CD4-positive, alpha-beta T cell (primary cell): ENCODE measurements at regions not wholly inside any gene's neighbourhood (a gene's known extent, or its start where the extent isn't known, plus 50 kb on each side); places are given as distances from the start of the nearest gene placed in this dataset.
"Not testable (repeated sequence)": the region's sequence is repeated elsewhere in the genome, so short reads cannot be mapped to it uniquely, and the experiment has no call there.

Source experiments
- ATAC-seq: fragments of 200-7000 bp; cut with Tn5 transposase; one replicate; pipeline ENCODE4 v1.10.0; 2022; ENCODE audit warnings: mild to moderate bottlenecking; ENCODE audit not compliant: poor library complexity
- CTCF ChIA-PET: fragments of 350-600 bp; sonication (Branson Sonifier 250); formaldehyde crosslinking; loops from one replicate; lab custom pipeline; 2021; ENCODE audit warnings: antibody characterized with exemption, inconsistent platforms; lab: Charles Lee
- POLR2A ChIA-PET: fragments of 350-600 bp; sonication (Branson Sonifier 250); formaldehyde crosslinking; loops from one replicate; lab custom pipeline; 2021; ENCODE audit warnings: antibody characterized with exemption, inconsistent platforms; lab: Charles Lee
- DNase-seq, 14 experiments: peaks; one replicate each; pipeline ENCODE4 v3.0.0-alpha.2; 2013 to 2020; ENCODE audit warnings: mixed read lengths in 2 of 14
- H3K27ac ChIP-seq, 2 donors: one replicate each; pipeline versions ENCODE4 v1.5.1 to v1.7.0; 2013; ENCODE audit warnings: low read length in 2 of 2, low read depth in 1 of 2, mild to moderate bottlenecking in 1 of 2
- H3K27me3 ChIP-seq, 2 experiments: 1 replicate in 1 of 2; 2 replicates in 1 of 2; pipeline versions ENCODE4 v1.6.1 to v1.7.0; 2013; ENCODE audit warnings: low read length in 2 of 2, control low read depth in 1 of 2, mild to moderate bottlenecking in 1 of 2, moderate library complexity in 1 of 2; ENCODE audit not compliant: insufficient read depth in 2 of 2, control insufficient read depth in 1 of 2
- H3K36me3 ChIP-seq: one replicate; pipeline ENCODE4 v1.6.1; 2013; ENCODE audit warnings: low read length, control low read depth; ENCODE audit not compliant: insufficient read depth
- H3K4me1 ChIP-seq: one replicate; pipeline ENCODE4 v1.6.1; 2013; ENCODE audit warnings: low read length, control low read depth; ENCODE audit not compliant: insufficient read depth
- H3K4me3 ChIP-seq: one replicate; pipeline ENCODE4 v1.5.1; 2013; ENCODE audit warnings: mild to moderate bottlenecking, low read length, moderate library complexity
- H3K9me3 ChIP-seq, 2 experiments: 1 replicate in 1 of 2; 2 replicates in 1 of 2; pipeline versions ENCODE4 v1.6.1 to v1.7.0; 2013; ENCODE audit warnings: low read length in 2 of 2, mild to moderate bottlenecking in 2 of 2, control low read depth in 1 of 2, moderate library complexity in 1 of 2; ENCODE audit not compliant: control insufficient read depth in 1 of 2, insufficient read depth in 1 of 2
- H3K27ac Mint-ChIP-seq: one replicate; pipeline ENCODE4 v1.8.0; 2020; ENCODE audit warnings: mixed read lengths
- H3K27me3 Mint-ChIP-seq: one replicate; pipeline ENCODE4 v1.8.0; 2021; ENCODE audit warnings: mixed read lengths
- H3K36me3 Mint-ChIP-seq: one replicate; pipeline ENCODE4 v1.8.0; 2021; ENCODE audit warnings: low read depth, mixed read lengths
- H3K4me1 Mint-ChIP-seq: one replicate; pipeline ENCODE4 v1.8.0; 2021; ENCODE audit warnings: low read depth, mixed read lengths
- H3K4me3 Mint-ChIP-seq: one replicate; pipeline ENCODE4 v1.8.0; 2020; ENCODE audit warnings: mild to moderate bottlenecking, mixed read lengths
- H3K9me3 Mint-ChIP-seq: one replicate; pipeline ENCODE4 v1.8.0; 2020; ENCODE audit warnings: mixed read lengths
- intact Hi-C, 2 experiments: fragments of 100-400 bp; cut with DNase I in 1 of 2; cut with micrococcal nuclease in 1 of 2; formaldehyde crosslinking; loops; one replicate each; pipeline versions ENCODE4 v1.15.1 to v1.9.0; 2023 to 2025; cut with DNase I, micrococcal nuclease
- TF ChIP-seq, protein P1 (sequence below): fragments of 200-600 bp; IDR thresholded peaks from one replicate; pipeline ENCODE4 v1.8.0; 2022; ENCODE audit warnings: antibody characterized with exemption, mild to moderate bottlenecking

DNA sequence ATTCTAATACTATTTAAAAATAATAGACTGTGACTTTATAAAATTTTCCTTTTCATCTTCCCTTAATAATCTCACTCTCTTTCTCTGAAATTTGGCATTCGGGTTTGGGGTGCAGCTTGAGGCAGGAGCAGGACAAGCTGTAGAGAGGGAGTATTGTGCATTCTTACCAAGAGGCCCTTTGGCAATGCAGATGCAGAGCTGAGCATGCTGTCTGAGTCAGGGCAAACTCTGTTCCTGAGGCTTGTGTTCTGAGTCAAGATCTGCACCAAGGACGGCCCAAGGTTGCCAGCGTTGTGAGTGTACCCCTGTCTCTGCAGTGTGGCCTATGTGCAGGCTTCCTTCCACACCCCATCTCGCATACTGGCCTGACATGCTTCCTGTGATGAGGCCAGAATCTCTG, 343.8 kb upstream of the FRG2C start:
- Histone ChIP-seq H3K9me3 (no peaks in the 10 kb centered on the region), H3K27ac (no peak overlapping the region), H3K4me3 (no peak overlapping the region), H3K36me3 (no peaks in the 10 kb centered on the region), H3K27me3 (peaks cover 0 to under 1% of the 10 kb centered on the region in 2 experiments), H3K4me1 (no peaks in the 10 kb centered on the region)
- ATAC-seq (no peak), DNase-seq (no peak)
- TF ChIP-seq, protein P1, sequence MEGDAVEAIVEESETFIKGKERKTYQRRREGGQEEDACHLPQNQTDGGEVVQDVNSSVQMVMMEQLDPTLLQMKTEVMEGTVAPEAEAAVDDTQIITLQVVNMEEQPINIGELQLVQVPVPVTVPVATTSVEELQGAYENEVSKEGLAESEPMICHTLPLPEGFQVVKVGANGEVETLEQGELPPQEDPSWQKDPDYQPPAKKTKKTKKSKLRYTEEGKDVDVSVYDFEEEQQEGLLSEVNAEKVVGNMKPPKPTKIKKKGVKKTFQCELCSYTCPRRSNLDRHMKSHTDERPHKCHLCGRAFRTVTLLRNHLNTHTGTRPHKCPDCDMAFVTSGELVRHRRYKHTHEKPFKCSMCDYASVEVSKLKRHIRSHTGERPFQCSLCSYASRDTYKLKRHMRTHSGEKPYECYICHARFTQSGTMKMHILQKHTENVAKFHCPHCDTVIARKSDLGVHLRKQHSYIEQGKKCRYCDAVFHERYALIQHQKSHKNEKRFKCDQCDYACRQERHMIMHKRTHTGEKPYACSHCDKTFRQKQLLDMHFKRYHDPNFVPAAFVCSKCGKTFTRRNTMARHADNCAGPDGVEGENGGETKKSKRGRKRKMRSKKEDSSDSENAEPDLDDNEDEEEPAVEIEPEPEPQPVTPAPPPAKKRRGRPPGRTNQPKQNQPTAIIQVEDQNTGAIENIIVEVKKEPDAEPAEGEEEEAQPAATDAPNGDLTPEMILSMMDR, result no peak
- Mint-ChIP-seq H3K9me3 (no peaks in the 10 kb centered on the region), H3K4me3 (no peak overlapping the region), H3K27me3 (peaks cover 11% of the 10 kb centered on the region), H3K36me3 (no peaks in the 10 kb centered on the region), H3K27ac (no peak overlapping the region), H3K4me1 (no peaks in the 10 kb centered on the region)
- ChIA-PET POLR2A (no interaction called here), CTCF (interaction anchor here (0.6 kb wide), 1 partner anchor 687 kb away, joined by 3 read pairs; no protein-coding TSS in a partner anchor)
- intact Hi-C loops, result no loop called here

- no peak overlapping the region for H3K27ac ChIP-seq
- ATAC-seq, result no peak
- TF ChIP-seq, protein P1, result no peak
- Mint-ChIP-seq H3K36me3 (no peaks in the 10 kb centered on the region), H3K4me1 (no peaks in the 10 kb centered on the region), H3K9me3 (no peaks in the 10 kb centered on the region), H3K27ac (no peak overlapping the region), H3K27me3 (peaks cover 7% of the 10 kb centered on the region), H3K4me3 (no peak overlapping the region)
- H3K9me3 ChIP-seq, result no peaks in the 10 kb centered on the region
- no peak overlapping the region for H3K4me3 ChIP-seq
- H3K27me3 ChIP-seq, result peaks cover 0 to 3% of the 10 kb centered on the region in 2 experiments
- no peaks in the 10 kb centered on the region for H3K4me1 ChIP-seq
- ChIA-PET CTCF (interaction anchor here (0.6 kb wide), 1 partner anchor 688 kb away, joined by 3 read pairs; no protein-coding TSS in a partner anchor), POLR2A (no interaction called here)
- no peak for DNase-seq
- H3K36me3 ChIP-seq, result no peaks in the 10 kb centered on the region
- intact Hi-C loops, result no loop called here
Observed at GRCh38 chr3:75321060-75321459, 343.1 kb upstream of the FRG2C start.

GRCh38 chr3:75323936-75324335, 340.2 kb upstream of the FRG2C start:
- ATAC-seq, H3K27ac ChIP-seq, H3K27me3 Mint-ChIP-seq, POLR2A ChIA-PET, H3K36me3 Mint-ChIP-seq, H3K4me1 Mint-ChIP-seq, H3K9me3 Mint-ChIP-seq, CTCF ChIA-PET, H3K4me3 ChIP-seq, DNase-seq, H3K4me1 ChIP-seq, H3K27ac Mint-ChIP-seq, H3K27me3 ChIP-seq, H3K36me3 ChIP-seq, H3K4me3 Mint-ChIP-seq, intact Hi-C loops, H3K9me3 ChIP-seq: not testable (repeated sequence)

GRCh38 chr3:75325716-75326115, 338.4 kb upstream of the FRG2C start:
- CTCF ChIA-PET, result no interaction called here
- Histone ChIP-seq H3K36me3 (no peaks in the 10 kb centered on the region), H3K27ac (no peak overlapping the region), H3K4me1 (no peaks in the 10 kb centered on the region), H3K9me3 (no peaks in the 10 kb centered on the region), H3K27me3 (peaks cover 0 to 3% of the 10 kb centered on the region in 2 experiments), H3K4me3 (no peak overlapping the region)
- H3K27me3 Mint-ChIP-seq, result peaks cover 7% of the 10 kb centered on the region
- ATAC-seq, result no peak
- no peak overlapping the region for H3K4me3 Mint-ChIP-seq
- DNase-seq, result no peak
- intact Hi-C loops, result no loop called here
- no peaks in the 10 kb centered on the region for H3K36me3 Mint-ChIP-seq
- H3K27ac Mint-ChIP-seq, result no peak overlapping the region
- no peaks in the 10 kb centered on the region for H3K9me3 Mint-ChIP-seq
- no peaks in the 10 kb centered on the region for H3K4me1 Mint-ChIP-seq
- TF ChIP-seq, protein P1, result no peak
- POLR2A ChIA-PET, result no interaction called here
